Lung (tissue), 11 donors: ENCODE measurements at regions not wholly inside any gene's neighbourhood (a gene's known extent, or its start where the extent isn't known, plus 50 kb on each side); places are given as distances from the start of the nearest gene placed in this dataset.

Experiments
- ATAC-seq: fragments of 200-7000 bp; cut with Tn5 transposase; one replicate; pipeline ENCODE4 v1.9.1; 2020; ENCODE audit warnings: moderate number of reproducible peaks; ENCODE audit not compliant: insufficient read depth, low FRiP score
- DNase-seq, 3 donors: peaks; one replicate each; pipeline ENCODE4 v3.0.0-alpha.2; 2013 to 2017
- H3K27ac ChIP-seq, 2 donors: one replicate each; pipeline ENCODE4 v1.5.1; 2013; ENCODE audit warnings: mild to moderate bottlenecking in 2 of 2, moderate library complexity in 2 of 2, control low read depth in 1 of 2, inconsistent platforms in 1 of 2, low read depth in 1 of 2, low read length in 1 of 2
- H3K27me3 ChIP-seq, 3 donors: one replicate each; pipeline ENCODE4 v1.5.1; 2013; ENCODE audit warnings: low read length in 2 of 3; ENCODE audit not compliant: control insufficient read depth in 3 of 3, insufficient read depth in 3 of 3
- H3K36me3 ChIP-seq, 4 donors: one replicate each; pipeline ENCODE4 v1.5.1; 2013; ENCODE audit warnings: low read length in 4 of 4, mild to moderate bottlenecking in 1 of 4, moderate library complexity in 1 of 4; ENCODE audit not compliant: control insufficient read depth in 4 of 4, insufficient read depth in 4 of 4
- H3K4me1 ChIP-seq, 5 donors: one replicate each; pipeline ENCODE4 v1.5.1; 2013; ENCODE audit warnings: low read length in 5 of 5, mild to moderate bottlenecking in 2 of 5, moderate library complexity in 1 of 5; ENCODE audit not compliant: control insufficient read depth in 5 of 5, insufficient read depth in 5 of 5
- H3K4me3 ChIP-seq: one replicate; pipeline ENCODE4 v1.5.1; 2013; ENCODE audit warnings: mild to moderate bottlenecking, control low read depth, moderate library complexity
- H3K9ac ChIP-seq, 2 donors: one replicate each; pipeline ENCODE4 v1.5.1; 2013; ENCODE audit warnings: low read length in 2 of 2, control low read depth in 1 of 2; ENCODE audit not compliant: insufficient read depth in 1 of 2
- H3K9me3 ChIP-seq, 4 donors: one replicate each; pipeline ENCODE4 v1.5.1; 2013; ENCODE audit warnings: low read length in 3 of 4, mild to moderate bottlenecking in 1 of 4, moderate library complexity in 1 of 4; ENCODE audit not compliant: control insufficient read depth in 4 of 4, insufficient read depth in 3 of 4
- WGBS, 2 donors: extraction: QIAGEN DNeasy Blood & Tissue Kit; methylation state at CpG; one replicate each; pipeline ENCODE4 v1.1.7; 2013; 5-methylcytosine and 5-hydroxymethylcytosine counted together
- TF ChIP-seq, protein P1 (sequence below): IDR thresholded peaks from 2 replicates; pipeline ENCODE4 v1.5.1; 2012; ENCODE audit warnings: mild to moderate bottlenecking; ENCODE audit errors: control extremely low read depth, extremely low read depth
- donor health status: control.
- donor health status: control.
- donor health status: Bipolar disorder and iron deficiency.
- donor health status: healthy.
- donor health status: DM: yes; HTN: yes; CAD: no.

- 61 to 70% methylated on average over 5 of the region's 5 CpGs for WGBS, 2 donors
- ATAC-seq: no peak
- Histone ChIP-seq H3K27me3 (no peaks in the 10 kb centered on the region), H3K4me3 (no peak overlapping the region), H3K36me3 (no peaks in the 10 kb centered on the region), H3K4me1 (peaks cover 0 to 11% (median 0%) of the 10 kb centered on the region in 5 donors), H3K9ac (no peak overlapping the region), H3K9me3 (peaks cover 0 to 4% (median 0%) of the 10 kb centered on the region in 4 donors), H3K27ac (no peak overlapping the region)
- peak in 1 of 3 donors; percentile 26 for DNase-seq
- TF ChIP-seq, protein P1, sequence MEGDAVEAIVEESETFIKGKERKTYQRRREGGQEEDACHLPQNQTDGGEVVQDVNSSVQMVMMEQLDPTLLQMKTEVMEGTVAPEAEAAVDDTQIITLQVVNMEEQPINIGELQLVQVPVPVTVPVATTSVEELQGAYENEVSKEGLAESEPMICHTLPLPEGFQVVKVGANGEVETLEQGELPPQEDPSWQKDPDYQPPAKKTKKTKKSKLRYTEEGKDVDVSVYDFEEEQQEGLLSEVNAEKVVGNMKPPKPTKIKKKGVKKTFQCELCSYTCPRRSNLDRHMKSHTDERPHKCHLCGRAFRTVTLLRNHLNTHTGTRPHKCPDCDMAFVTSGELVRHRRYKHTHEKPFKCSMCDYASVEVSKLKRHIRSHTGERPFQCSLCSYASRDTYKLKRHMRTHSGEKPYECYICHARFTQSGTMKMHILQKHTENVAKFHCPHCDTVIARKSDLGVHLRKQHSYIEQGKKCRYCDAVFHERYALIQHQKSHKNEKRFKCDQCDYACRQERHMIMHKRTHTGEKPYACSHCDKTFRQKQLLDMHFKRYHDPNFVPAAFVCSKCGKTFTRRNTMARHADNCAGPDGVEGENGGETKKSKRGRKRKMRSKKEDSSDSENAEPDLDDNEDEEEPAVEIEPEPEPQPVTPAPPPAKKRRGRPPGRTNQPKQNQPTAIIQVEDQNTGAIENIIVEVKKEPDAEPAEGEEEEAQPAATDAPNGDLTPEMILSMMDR: no peak
Measured at GRCh38 chr2:23207871-23208270, 177.1 kb upstream of the KLHL29 start.

DNA sequence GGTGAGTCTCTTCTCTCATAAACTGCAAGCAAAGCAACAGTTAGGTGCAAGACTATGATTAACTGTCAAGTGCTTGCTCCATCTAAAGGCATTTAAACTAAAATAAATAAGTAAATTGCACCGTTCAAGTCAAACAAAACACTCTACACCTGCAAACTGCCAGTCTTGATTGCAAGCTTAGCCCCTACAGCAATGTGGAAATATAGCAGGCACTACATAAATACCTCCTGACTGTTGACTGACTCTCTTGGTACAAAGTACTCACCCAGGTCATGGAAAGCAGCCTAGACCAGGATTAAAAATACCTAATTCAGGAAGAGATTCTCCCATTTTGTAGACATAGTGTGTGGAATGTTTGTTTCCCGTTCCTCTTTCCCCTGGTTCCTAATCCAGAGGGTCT is 176.6 kb upstream of the KLHL29 start:
- Histone ChIP-seq H3K4me1 (peaks cover 0 to 11% (median 0%) of the 10 kb centered on the region in 5 donors), H3K9ac (no peak overlapping the region), H3K27ac (no peak overlapping the region), H3K27me3 (no peaks in the 10 kb centered on the region), H3K36me3 (no peaks in the 10 kb centered on the region), H3K9me3 (peaks cover 0 to 3% (median 0%) of the 10 kb centered on the region in 4 donors), H3K4me3 (no peak overlapping the region)
- TF ChIP-seq, protein P1: no peak
- DNase-seq (peak in 1 of 3 donors; percentile 31), ATAC-seq (no peak)
- 46 to 56% methylated on average over 2 of the region's 2 CpGs for WGBS, 2 donors

DNA sequence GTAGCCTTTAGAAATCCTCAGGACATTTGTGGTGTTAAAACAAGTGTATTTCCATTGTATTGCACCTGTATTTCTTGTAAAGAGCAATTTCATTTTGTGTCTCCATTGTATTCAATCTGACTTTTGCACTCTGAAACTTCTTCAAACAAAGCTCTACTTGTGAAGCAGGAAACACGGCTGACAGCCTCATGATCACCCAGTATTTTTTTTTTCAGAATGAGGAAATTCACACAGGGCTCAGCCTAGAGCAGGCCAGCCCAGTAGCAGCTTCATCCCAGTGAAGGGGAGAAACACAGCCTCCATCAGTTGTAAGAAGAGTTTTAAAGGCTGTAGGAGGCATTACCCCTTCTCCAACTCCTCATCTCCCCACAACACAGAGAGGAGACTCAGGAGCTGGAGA is 175.9 kb upstream of the KLHL29 start:
- Histone ChIP-seq H3K4me1 (peaks cover 0 to 11% (median 0%) of the 10 kb centered on the region in 5 donors), H3K27me3 (no peaks in the 10 kb centered on the region), H3K27ac (no peak overlapping the region), H3K9ac (no peak overlapping the region), H3K36me3 (no peaks in the 10 kb centered on the region), H3K9me3 (no peaks in the 10 kb centered on the region), H3K4me3 (no peak overlapping the region)
- WGBS, 2 donors: 0 to 12% methylated on average over 1 of the region's 1 CpG
- ATAC-seq: no peak
- no peak for DNase-seq
- TF ChIP-seq, protein P1: no peak

GRCh38 chr2:23211987-23212583 is 172.9 kb upstream of the KLHL29 start:
- no peak overlapping the region for H3K9ac ChIP-seq
- TF ChIP-seq, protein P1: no peak
- peaks cover 0 to 5% (median under 1%) of the 10 kb centered on the region in 4 donors for H3K9me3 ChIP-seq
- H3K27me3 ChIP-seq: no peaks in the 10 kb centered on the region
- no peak for ATAC-seq
- 72 to 77% methylated on average over 5 of the region's 5 CpGs for WGBS, 2 donors
- H3K4me3 ChIP-seq: no peak overlapping the region
- DNase-seq: peak in 1 of 3 donors; percentile 42
- H3K36me3 ChIP-seq: no peaks in the 10 kb centered on the region
- H3K27ac ChIP-seq: no peak overlapping the region
- H3K4me1 ChIP-seq: peaks cover 0 to 11% (median 0%) of the 10 kb centered on the region in 5 donors
